H1 (cell line): ENCODE measurements at regions not wholly inside any gene's neighbourhood (a gene's known extent, or its start where the extent isn't known, plus 50 kb on each side); places are given as distances from the start of the nearest gene placed in this dataset.

Source experiments
- BACH1 ChIP-seq: IDR thresholded peaks from 2 replicates; pipeline ENCODE4 v1.6.1; 2012; ENCODE audit warnings: low read length, improper control_type of control experiment
- RAD21 ChIP-seq, 2 experiments: IDR thresholded peaks in 1 of 2; conservative IDR thresholded peaks in 1 of 2; 2 replicates each; pipeline ENCODE4 v1.6.1; 2011; ENCODE audit warnings: low read depth in 2 of 2, low read length in 2 of 2, improper control_type of control experiment in 1 of 2, inconsistent platforms in 1 of 2, mild to moderate bottlenecking in 1 of 2, moderate library complexity in 1 of 2
- SRF ChIP-seq: IDR thresholded peaks from 2 replicates; pipeline ENCODE4 v1.6.1; 2011; ENCODE audit warnings: mild to moderate bottlenecking, low read depth, low read length, moderate library complexity

- TF ChIP-seq RAD21 (IDR thresholded peaks at IDR 0.05 in 1 of 2, conservative IDR thresholded peaks at IDR 0.05 in 1 of 2; ENCODE audit: low read depth in 2 of 2, low read length in 2 of 2) = peak; percentile 79 to 90
- no peak for TF ChIP-seq BACH1
- no peak for TF ChIP-seq SRF
- TF ChIP-seq, all 59 proteins: peak for 2
Observed at GRCh38 chr10:121168545-121169216, 317.5 kb downstream of the WDR11 start (continued).
